HG03460 (cell line): ENCODE measurements at regions not wholly inside any gene's neighbourhood (a gene's known extent, or its start where the extent isn't known, plus 50 kb on each side); places are given as distances from the start of the nearest gene placed in this dataset.
"Not testable (repeated sequence)": the region's sequence is repeated elsewhere in the genome, so short reads cannot be mapped to it uniquely, and the experiment has no call there.

Experiments
- ATAC-seq: cut with Tn5 transposase; IDR thresholded peaks from one replicate; pipeline ENCODE4 v1.9.1; 2021; ENCODE audit not compliant: unreplicated experiment

DNA sequence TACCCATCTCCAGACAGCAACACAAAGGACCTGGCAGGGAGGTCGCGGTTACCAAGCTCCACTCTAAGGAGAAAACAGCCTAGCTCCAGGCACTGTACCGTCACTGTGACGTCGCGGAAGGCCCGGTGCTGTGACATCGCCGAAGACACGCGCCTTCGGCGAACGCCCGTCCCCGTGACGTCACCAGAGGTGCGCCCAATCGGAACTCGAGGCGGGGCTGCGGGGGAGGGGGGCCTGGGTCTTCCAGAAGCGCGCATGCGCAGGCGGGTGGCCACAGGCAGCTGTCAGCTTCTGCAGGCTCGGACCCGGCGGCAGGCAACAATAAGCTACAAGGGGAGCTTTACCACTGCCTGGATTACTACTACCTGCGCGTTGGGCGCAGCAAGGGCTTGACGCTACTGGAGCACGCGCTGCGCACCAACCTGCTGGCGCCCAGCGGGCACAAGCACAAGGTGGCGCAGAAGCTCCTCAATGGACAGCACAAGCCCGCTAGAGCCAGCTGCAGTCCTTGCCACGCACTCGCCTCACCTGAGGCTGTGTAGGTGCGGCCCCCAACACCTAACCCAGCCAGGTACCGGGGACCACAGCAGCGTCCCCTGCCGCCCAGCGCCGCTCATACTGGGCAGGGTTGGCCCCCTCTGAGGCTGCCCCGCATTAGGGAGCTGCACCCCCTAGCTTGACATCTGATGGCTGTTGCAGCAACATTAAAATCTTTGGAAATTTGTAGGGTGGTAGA lies 208.4 kb downstream of the TPST1 start:
- ATAC-seq, result peak; percentile 64

DNA sequence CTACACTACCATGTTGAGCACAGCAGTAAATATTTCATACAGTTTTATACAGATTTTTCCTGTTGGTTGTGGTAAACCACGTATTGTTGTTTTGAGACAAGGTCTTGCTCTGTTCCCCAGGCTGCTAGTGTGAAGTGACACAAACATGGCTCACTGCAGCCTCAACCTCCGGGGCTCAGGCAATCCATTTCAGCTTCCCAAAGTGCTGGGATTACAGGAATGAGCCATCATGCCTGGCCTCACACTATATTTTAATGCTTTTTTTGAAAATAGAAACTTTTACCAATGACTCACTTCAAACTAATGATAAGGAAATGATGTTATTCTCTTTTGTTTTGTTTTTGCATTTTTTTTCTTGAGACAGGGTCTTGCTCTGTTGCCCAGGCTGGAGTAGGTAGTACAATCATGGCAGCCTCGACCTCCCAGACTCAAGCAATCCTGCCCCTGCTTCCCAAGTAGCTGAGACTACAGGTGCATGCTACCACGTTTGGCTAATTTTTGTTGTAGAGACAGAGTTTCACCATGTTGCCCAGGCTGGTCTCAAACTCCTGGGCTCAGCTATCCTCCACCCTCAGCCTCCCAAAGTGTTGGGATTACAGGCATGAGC lies 210.6 kb downstream of the TPST1 start:
- ATAC-seq, result no peak

GRCh38 chr7:66418537-66418936 lies 210.1 kb upstream of the KCTD7 start:
- ATAC-seq, result no peak

GRCh38 chr7:66419210-66419609 lies 209.5 kb upstream of the KCTD7 start:
- no peak for ATAC-seq

DNA sequence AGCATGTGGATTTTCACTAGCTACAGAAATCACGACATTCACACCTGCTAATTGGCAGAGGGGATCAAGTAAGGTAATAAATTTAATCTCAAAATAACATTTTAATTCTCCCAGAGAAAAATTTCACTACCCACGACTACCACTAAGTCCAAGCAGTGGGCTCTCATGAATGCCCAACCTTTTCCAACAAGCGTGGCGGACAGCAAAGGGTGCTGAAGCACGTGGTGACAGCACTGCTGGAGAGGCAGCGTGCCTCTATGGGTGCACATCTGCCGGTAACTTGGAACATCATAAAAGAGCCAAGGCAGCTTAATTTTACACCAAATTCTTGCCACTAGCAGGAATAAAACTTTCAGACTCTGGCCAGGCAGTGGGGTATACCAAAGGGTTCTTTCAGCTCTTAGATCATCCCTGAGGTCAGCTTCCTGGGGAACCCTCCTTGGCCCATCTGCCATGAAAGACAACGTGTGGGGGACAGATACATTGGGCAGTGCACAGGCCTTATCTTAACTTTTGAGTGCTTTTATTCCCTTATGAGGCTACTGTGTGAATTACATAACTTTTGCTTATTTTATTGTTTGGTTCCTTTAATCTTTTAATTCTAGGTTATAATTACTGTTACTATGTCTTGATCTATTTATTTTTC lies 206.7 kb upstream of the KCTD7 start:
- no peak for ATAC-seq

GRCh38 chr7:66423729-66424128 lies 205.0 kb upstream of the KCTD7 start:
- ATAC-seq, result no peak

DNA sequence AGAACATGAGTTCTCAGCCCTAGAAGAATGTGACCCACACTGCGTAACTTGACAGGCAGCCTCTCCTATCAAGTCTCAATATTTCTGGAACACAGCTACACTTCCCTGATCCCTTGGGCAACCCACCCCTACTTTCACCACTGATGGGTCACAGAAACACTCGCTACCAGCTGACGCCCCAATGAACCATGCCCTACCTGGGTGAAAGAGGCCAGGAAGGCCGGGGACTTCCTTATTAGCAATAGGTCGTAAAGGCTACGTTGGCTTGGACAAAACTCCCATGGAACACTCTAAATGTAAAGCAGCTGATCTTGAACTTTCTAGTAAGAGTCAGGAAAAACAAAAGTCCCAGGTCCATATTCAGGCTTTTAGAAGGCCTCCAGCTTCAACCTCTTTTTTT lies 202.3 kb upstream of the KCTD7 start:
- ATAC-seq, result no peak

DNA sequence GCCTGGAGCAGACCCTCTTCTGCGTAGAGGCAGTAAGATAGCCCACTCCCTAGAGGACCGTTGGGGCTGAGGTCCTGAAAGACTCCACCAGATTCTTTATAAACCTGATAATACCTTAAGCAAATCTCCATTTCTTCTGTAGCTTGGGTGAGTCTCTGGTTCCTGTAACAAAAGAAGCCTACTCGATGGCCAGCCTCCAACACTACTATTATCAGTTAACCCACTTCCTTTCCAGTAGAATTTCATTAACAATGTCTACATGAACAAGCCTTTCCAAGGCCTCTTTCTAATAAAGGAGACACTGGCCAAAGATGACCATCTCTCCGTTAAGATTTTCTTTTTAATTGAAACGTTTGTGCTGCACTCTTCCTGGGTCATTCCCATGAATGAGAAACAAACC lies 201.7 kb upstream of the KCTD7 start:
- ATAC-seq, result no peak

- ATAC-seq, result no peak
Measured at GRCh38 chr7:66427956-66428355, 200.7 kb upstream of the KCTD7 start.

GRCh38 chr7:66429498-66430163 lies 199.1 kb upstream of the KCTD7 start:
- ATAC-seq, result no peak

DNA sequence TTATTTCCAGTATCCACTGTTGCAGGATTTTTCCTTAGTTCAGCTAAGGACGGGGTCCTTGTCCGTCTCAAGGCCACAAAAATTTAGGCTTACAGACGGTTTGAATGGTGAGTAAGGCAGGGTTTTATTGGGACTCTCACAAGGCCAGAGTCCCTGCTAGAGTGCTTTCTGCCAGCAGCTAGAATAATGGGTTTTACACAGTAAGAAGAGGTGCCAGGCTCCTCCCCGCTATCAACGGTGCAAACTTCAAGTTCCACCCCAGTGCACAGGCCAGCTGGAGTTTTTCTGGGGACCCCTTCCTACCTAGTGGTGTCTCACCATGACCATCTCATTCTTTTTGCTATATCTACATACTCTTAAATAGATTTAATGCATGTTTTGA lies 198.5 kb upstream of the KCTD7 start:
- ATAC-seq, result no peak

DNA sequence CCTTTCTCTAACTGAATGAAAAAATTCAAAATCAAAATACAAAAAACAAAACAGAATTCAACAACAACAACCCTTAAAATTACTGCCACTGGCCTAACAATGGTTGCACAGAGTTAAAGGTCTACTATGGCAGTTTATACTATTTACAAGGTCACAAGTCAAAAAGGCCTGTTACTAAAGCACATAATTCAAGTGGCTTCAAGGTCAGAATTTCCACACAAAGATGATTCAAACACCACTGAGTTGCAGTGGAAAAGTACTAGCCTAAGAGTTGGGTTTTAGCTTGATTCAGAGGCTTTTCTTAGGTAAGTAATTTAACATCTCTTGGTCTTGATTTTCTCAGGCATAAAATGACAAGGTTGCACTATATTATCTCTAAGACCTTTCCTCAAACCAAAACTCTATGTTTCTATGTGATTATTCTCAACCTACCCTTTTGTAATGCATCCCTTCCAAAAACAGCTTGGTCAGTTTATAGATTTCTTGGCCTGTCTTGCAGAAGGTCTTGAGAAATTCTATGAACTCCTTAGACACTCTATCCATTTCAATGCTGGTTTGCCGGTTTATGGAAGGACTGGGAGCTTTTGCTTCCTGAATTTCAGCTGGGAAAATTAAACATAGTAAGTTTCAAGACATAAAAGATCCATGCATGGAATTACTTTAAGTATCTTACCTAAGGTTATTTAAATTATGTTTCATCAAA lies 189.8 kb upstream of the KCTD7 start:
- not testable (repeated sequence) for ATAC-seq

DNA sequence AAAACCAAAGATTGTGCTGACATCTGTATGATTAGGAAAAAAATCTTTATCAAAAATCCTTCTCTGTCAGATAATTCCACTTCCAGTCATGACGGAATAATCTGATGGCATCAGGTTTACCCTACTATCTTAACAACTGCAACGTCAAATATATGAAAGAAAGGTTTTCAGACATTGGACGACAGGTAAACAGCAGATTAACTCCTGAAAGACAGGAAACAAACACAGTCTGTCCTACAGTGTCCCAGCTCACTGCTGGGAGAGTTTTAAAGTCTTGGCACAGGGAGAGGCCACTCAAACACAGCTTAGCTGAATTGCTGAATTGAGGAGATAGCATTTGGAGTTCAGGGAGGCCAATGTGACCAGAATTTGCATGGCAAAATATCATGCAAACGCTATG lies 186.3 kb upstream of the KCTD7 start:
- no peak for ATAC-seq

DNA sequence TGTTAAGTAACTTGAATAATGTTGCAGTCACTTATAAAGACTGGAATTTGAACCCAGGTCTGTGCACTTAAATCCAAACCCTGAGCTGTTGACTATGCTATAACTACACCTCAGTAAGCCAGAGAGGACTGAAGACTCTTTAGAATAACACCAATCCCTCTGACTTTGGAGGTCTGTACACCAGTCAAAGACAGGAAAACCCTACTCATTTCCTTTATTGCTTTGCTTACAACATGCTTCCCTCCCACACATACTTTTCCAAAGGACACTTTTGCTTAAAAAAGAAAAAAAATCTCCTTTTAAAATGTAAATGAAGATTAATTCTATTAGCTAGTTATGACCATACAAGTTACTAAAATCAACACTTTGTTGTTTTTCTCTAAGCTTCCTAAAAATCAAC lies 184.7 kb upstream of the KCTD7 start:
- ATAC-seq, result no peak

- not testable (repeated sequence) for ATAC-seq
Measured at GRCh38 chr7:66447007-66447406, 181.7 kb upstream of the KCTD7 start.

DNA sequence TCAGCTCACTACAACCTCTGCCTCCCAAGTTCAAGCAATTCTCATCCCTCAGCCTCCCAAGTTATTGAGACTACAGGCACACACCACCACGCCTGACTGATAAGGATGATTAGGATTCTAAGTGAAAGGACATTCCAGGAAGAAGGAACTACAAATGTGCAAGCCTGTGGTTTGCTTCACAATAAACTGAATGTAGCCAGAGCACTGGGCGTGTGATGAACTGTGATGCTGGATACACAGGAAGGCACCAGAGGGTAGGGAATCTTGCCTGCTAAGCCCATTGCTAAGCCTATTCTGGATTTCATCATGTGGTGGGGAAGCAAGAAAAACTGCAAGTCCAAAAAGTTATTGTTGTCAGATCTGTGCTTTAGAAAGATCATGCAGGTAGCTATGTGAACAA lies 177.9 kb upstream of the KCTD7 start:
- not testable (repeated sequence) for ATAC-seq

- peak; percentile 54 for ATAC-seq
Measured at GRCh38 chr7:66451713-66452112, 177.0 kb upstream of the KCTD7 start.

DNA sequence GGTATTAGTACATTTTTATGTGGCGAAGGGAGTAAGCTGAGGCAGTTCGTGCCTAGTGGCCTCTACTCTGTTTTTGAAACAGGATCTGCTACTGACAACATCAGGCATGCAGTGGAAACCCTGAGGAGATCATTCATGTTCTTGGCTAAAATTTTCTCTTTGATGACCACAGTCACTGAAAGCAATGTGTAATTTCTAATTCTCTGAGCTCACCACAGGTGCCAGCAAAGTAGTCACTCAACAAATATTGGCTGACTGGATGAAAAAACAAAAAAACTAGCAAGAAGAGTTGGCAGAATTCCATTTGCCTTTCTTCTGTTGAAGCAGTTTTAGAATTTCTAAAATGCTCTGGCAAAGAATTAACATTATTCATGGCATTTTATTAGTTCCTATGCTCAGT lies 176.5 kb upstream of the KCTD7 start:
- ATAC-seq, result peak; percentile 15

GRCh38 chr7:66453340-66453739 lies 175.3 kb upstream of the KCTD7 start:
- ATAC-seq, result no peak

DNA sequence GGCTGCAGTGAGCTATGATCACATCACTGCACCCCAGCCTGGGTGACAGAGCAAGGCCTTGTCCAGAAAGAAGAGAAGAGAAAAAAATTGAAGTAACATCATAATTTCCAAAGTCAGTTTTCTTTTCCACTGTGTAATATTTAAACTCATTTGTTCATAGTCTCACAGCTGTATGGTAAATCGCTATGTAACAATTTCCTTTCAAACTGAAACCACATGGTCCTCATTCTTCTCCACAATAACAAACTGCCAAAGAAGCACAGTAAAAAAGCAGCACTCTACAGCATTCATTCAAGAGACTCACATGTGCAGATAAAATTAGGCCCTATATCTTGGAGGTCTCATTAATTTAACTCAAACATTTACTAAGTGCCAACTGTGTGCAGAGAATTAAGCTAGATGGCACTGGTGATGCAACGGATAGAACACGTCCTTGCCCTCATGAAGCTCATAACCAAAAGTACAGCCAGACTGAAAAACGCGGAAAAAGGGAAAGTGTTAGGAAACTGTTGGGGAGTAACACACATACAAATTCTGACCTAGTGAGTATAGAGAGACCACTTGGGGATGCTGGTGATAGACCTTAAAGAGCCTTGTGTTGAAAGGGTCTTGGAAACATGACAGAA lies 174.0 kb upstream of the KCTD7 start:
- ATAC-seq, result no peak

DNA sequence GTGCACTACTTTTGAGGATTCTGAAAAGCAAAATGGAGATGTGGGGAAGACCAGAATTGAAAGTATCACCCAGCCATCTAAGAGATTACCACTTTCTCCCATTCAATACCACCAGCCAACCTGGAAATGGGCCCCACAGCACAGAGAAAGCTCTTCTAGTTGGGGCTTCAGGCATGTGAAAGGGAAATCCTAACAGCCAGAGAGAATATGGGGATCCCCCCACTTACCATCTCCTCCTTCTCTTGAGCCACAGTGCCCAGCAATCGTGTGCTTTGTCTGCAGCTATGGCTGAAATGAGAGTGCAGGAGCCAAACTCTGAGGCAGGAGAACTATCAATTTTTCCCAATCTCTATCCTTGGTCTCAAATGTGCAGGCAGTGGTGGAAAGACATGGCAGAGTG lies 173.2 kb upstream of the KCTD7 start:
- not testable (repeated sequence) for ATAC-seq
